ENCODE measurements at regions not wholly inside any gene's neighbourhood (a gene's known extent, or its start where the extent isn't known, plus 50 kb on each side); places are given as distances from the start of the nearest gene placed in this dataset.

- no peak overlapping the region for H3K4ac ChIP-seq (replicated peaks; ENCODE audit: insufficient read length, low read depth, low read length)
- DNase-seq (ENCODE audit: low read depth in 1 of 2, low spot score in 2 of 2) (no peak), FAIRE-seq (no peak)
- H3K27me3 ChIP-seq (replicated peaks in 1 of 4; ENCODE audit: control insufficient read depth in 3 of 4, extremely low read depth in 1 of 4, insufficient read depth in 3 of 4, low read length in 3 of 4) = no peaks in the 10 kb centered on the region
- H2AFZ ChIP-seq (ENCODE audit: low read length) = no peak overlapping the region
- H3K79me1 ChIP-seq (ENCODE audit: low read depth, low read length) = no peaks in the 10 kb centered on the region
- H2BK5ac ChIP-seq (ENCODE audit: low read depth, low read length) = no peak overlapping the region
- H3K23ac ChIP-seq (ENCODE audit: insufficient read length) = no peak overlapping the region
- H2BK20ac ChIP-seq (ENCODE audit: low read length) = no peak overlapping the region
- H2BK120ac ChIP-seq (replicated peaks; ENCODE audit: low read depth, low read length) = no peak overlapping the region
- H3K79me2 ChIP-seq (ENCODE audit: control insufficient read depth in 1 of 2, insufficient read depth in 2 of 2, low read length in 2 of 2) = no peaks in the 10 kb centered on the region
- POLR2A ChIA-PET (ENCODE audit: partially characterized antibody) = no interaction called here
- CTCF ChIA-PET (ENCODE audit: partially characterized antibody) = no interaction called here
- no peaks in the 10 kb centered on the region for H3K23me2 ChIP-seq (ENCODE audit: low read depth, low read length)
- H3K14ac ChIP-seq (ENCODE audit: insufficient read length) = no peak overlapping the region
- no peak overlapping the region for H2BK12ac ChIP-seq (ENCODE audit: low read depth, low read length)
- H2BK15ac ChIP-seq (ENCODE audit: low read length) = no peak overlapping the region
- no peak overlapping the region for H3K56ac ChIP-seq (replicated peaks; ENCODE audit: insufficient read length, low read depth, low read length)
- no peaks in the 10 kb centered on the region for H4K20me1 ChIP-seq (replicated peaks in 1 of 2; ENCODE audit: control insufficient read depth in 1 of 2, insufficient read depth in 2 of 2, low read length in 2 of 2)
- no peaks in the 10 kb centered on the region for H3K36me3 ChIP-seq (ENCODE audit: control insufficient read depth in 2 of 4, insufficient read depth in 4 of 4, low read length in 3 of 4)
- H3K4me2 ChIP-seq (ENCODE audit: insufficient read depth in 1 of 2, low read depth in 2 of 2, low read length in 2 of 2) = no peak overlapping the region
- no peak overlapping the region for H4K5ac ChIP-seq (ENCODE audit: insufficient read length, low read depth, low read length)
- H3K9ac ChIP-seq (replicated peaks in 1 of 4; ENCODE audit: extremely low read depth in 1 of 4, low read depth in 3 of 4, low read length in 3 of 4) = no peak overlapping the region
- no peak overlapping the region for H4K91ac ChIP-seq (replicated peaks; ENCODE audit: insufficient read length, low read length)
- no peaks in the 10 kb centered on the region for H3K9me3 ChIP-seq (ENCODE audit: insufficient read depth in 2 of 2, low read depth in 1 of 2, low read length in 1 of 2)
- H3K4me1 ChIP-seq (replicated peaks in 1 of 4; ENCODE audit: control insufficient read depth in 3 of 4, insufficient read depth in 4 of 4, low read length in 3 of 4) = no peaks in the 10 kb centered on the region
- TF ChIP-seq POU5F1 (IDR thresholded peaks at IDR 0.05; ENCODE audit: low read depth, low read length) = no peak
- no peak for TF ChIP-seq POLR2AphosphoS5 (IDR thresholded peaks at IDR 0.05; ENCODE audit: low read depth, low read length)
- H3K18ac ChIP-seq (ENCODE audit: extremely low read depth, low read length) = no peak overlapping the region
- no peak overlapping the region for H2AK5ac ChIP-seq (ENCODE audit: low read depth, low read length)
- H3K4me3 ChIP-seq (ENCODE audit: extremely low read depth in 1 of 4, insufficient read depth in 2 of 4, low read depth in 3 of 4, low read length in 4 of 4) = no peak overlapping the region
- WGBS, 2 experiments (ENCODE audit: extremely low coverage in 1 of 2, insufficient coverage in 1 of 2, insufficient read length in 1 of 2, insufficient replicate concordance in 2 of 2, low coverage in 1 of 2, low lambda C conversion rate in 2 of 2, missing lambda C conversion rate in 1 of 2) = 90% methylated on average over 3 of the region's 3 CpGs; no CpG with 5 or more reads in 1 of the 2 experiments
- H4K8ac ChIP-seq (ENCODE audit: extremely low read depth, insufficient read depth, low read length) = no peak overlapping the region
- H3K27ac ChIP-seq (ENCODE audit: low read depth, low read length) = no peak overlapping the region
These were observed 138.4 kb upstream of the TBL1XR1 start for GRCh38 chr3:177335728-177336127.
